ENCODE measurements at regions not wholly inside any gene's neighbourhood (a gene's known extent, or its start where the extent isn't known, plus 50 kb on each side); places are given as distances from the start of the nearest gene placed in this dataset.

DNA sequence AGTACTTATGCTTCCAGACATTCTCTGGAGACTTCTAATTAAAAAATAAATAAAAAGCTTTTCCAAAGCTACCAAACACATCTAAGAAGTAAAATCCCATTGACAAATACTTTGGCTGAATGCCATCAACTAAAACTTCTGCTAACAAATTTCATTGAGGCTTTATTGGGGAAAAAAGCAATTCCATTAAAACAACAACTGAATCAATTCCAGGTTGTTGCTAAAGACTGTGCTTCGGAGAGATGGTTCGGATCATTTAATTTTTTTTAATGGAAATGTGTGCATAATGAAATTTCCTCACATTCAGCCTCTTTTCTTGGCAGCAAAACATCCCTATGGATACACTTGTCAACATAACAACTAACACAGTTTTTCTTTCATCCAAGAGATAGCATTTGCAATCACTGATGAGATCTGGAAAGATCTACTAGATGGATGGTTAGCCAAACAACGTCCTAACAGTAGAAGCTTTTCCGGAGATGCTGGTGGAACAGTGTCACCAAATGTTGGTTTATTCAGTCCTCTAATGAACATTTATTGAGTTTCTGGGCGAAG is 446.1 kb upstream of the FAM98A start:
- no peak for DNase-seq (ENCODE audit: low spot score)
- FAIRE-seq: no peak

DNA sequence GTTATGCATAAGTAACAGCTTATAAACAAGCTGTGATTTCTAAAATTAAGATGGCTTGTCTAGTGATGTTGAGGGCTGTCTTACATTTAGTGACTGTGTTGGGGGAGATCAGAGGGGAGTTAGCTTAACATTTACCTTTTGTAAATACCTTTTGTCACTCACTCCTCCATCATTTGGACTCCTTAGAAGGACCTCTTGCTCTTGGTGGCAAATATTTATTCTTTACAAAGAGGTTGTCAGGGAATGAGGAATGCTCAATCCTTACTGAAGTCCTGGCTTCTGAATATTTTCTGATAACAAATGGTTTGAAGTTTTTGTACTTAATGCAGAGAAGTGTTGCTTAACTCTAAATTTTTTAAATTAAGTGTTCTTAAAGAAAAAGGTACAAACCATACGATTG is 438.8 kb upstream of the FAM98A start:
- no peak for DNase-seq (ENCODE audit: low spot score)
- no peak for FAIRE-seq

DNA sequence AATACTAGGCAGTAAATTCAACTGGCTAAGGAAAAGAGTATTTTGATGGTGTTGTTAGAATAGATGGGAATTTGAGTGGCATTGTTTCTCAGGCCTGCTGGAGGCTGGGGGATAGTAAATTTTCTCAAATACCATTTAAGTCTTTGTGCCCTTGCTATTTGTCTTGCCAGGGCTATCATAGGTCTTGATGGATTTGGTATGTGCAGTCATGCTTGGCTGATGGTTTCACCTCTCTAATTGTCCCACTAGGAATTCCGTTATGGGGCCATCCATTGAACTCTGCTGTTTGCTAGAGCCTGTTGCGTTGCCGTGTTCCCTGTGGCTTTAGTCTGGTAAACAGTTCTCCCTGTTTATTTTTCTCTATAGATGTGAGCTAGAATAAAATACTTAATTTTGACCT is 438.1 kb upstream of the FAM98A start:
- no peak for FAIRE-seq
- no peak for DNase-seq (ENCODE audit: low spot score)

DNA sequence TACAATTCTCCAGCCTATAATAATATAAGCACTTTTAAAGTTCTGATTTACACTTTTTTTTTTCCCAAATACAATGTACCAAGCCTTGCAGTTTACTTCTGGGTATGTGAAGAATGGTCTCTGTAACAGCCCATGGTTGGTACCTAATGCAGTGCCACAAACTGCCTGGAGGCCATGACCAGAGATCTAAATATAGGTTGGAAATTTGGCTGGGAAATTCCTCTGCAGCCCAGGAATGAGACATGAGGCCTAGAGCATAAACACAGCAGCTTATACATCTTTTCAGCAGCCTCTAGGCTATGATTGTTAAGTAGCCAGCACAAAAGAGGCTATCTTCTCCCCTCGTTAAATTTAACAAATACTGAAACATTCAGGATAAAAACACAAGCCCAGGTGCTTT is 432.0 kb upstream of the FAM98A start:
- no peak for DNase-seq (ENCODE audit: low spot score)
- no peak for FAIRE-seq

DNA sequence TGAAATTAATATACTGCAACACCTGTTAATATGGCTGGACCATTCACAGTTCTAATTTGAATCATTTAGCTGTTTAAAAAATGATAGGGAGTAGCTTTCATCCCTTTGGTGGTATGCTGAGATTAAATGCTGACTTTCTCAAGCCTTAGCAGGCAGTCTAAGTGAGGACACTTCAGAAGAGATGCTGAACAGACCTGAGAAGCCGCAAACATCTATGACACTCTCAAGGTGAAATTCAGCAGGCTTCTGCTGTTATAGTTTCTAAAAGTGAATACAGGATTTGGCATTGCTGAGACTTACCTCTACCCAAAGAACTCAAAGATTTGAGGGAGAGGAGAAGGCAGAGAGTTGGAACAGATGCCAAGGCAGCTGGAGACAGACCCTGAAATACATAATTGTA is 431.2 kb upstream of the FAM98A start:
- DNase-seq (ENCODE audit: low spot score) (no peak), FAIRE-seq (no peak)

DNA sequence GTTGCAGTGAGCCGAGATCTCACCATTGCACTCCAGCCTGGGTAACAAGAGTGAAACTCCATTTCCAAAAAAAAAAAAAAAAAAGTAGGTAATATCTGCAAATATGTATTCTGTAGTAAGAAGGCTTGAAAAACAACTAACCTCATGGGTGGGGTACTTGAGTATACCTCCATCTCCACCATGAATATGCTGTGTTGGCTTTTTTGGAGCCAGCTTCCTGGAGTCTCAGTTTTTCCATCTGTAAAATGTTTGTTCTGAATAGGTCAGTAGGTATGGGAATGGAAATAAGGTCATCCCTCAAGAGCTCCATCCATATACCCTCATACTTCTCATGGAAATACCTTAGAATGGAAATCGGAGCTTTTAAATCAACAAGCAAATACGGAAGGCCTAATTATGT is 430.0 kb upstream of the FAM98A start:
- FAIRE-seq (no peak), DNase-seq (ENCODE audit: low spot score) (no peak)

DNA sequence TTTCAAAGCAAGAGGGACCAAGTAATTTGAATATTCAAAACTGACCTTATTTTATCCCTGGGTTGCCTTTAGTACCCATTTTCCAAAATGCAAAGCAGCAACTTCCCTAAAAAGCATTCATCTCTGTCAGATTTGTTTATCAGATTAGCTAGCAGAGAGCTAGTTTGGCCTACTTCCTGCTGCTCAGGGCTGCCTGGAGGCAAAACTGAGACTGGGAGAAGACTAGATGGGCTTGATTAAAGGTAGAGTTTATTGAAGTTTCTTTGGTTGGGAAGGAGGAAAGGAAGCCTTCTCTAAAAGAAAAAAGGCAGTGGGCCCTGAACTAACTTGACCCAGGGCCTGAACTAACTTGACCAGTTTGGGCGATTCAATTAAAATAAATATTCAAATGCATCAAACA is 426.1 kb upstream of the FAM98A start:
- FAIRE-seq: no peak
- no peak for DNase-seq (ENCODE audit: low spot score)

DNA sequence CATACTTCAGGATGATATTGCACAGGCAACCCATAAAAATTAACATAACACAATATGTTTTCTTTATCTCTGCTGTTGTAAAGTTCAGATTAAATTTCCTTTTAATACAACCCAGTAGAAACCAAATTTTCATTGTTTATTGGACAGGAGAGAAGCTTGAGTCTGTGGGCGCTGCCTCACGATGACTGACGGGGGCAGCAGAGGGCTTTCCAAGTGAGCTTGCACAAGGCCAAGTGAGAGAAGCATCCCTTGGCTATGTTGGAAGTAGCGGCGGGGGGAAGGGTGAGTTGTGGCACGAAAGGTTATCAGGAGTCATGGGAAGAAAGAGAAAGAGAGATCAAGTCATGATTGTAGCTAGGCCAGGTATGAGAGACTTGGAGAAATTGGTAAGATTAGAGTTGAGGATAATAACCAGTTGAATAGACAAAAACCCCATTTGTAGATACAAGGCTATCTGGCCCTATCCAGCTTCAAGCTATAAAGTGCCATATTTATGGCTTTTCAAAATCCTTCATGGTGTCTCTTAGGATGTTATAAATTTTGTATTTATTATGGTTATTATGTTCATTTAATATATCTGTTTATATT is 413.7 kb upstream of the FAM98A start:
- FAIRE-seq: peak; percentile 9
- peak; percentile 74 for DNase-seq (ENCODE audit: low spot score)

DNA sequence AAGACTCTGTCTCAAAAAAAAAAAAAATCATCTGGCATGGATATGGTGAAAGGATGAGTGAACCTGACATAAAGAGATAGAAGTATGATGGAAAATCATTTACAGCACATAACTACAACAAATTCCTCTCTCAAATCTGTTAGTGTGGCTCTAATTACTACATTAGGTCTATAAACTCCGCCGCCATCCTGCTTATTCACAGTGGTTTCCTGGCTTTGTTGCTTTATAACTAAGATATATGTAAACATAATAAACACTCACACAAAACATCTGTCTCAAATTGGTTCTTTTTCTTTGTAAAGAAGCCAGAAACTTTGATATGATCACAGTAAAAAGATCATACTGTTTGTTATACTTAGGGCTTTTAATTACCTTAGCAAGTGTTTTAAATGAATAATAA is 412.6 kb upstream of the FAM98A start:
- DNase-seq (ENCODE audit: low spot score) (no peak), FAIRE-seq (no peak)

DNA sequence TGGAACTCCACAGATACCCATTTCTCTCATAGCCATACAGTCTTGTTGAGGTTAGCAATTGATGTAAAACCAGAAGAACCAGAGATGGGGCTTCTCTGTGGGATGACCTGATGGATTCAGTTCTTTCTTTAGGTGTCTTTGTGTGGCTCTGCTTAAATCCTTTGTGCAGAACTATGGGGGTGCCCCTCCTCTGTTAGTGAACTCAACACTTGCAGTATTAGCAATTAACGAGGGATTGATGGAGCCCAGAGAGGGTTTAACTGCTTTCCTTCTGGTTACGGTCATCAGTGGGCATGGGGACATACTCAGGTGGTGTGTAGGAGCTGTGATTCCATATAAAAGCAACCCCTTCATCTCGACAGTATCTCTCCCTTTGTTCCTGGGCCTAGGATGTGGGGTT is 406.8 kb upstream of the FAM98A start:
- FAIRE-seq: peak; percentile 17

DNA sequence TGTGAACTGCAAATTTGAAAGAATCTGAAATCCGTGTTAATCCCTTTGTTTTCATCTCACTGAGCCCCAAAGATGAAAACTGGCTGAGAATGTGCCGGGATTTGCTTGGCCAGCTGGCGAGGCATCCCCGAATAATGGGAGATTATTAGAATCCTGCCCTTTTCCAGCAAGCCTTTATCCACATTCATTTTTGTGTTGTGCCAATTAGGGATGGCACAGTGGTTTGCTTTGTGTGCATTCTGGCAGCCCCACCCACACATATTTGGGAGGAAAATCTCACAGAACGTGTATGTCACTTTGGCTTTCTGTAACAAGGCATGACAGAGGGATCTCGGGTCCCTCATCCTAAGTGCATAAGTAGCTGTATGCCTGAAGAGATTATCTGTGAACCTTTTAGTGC is 405.8 kb upstream of the FAM98A start:
- DNase-seq (ENCODE audit: low spot score) (no peak), FAIRE-seq (peak; percentile 32)

More for the DNA sequence above, 406.8 kb upstream of the FAM98A start:
- DNase-seq (ENCODE audit: low spot score): no peak

DNA sequence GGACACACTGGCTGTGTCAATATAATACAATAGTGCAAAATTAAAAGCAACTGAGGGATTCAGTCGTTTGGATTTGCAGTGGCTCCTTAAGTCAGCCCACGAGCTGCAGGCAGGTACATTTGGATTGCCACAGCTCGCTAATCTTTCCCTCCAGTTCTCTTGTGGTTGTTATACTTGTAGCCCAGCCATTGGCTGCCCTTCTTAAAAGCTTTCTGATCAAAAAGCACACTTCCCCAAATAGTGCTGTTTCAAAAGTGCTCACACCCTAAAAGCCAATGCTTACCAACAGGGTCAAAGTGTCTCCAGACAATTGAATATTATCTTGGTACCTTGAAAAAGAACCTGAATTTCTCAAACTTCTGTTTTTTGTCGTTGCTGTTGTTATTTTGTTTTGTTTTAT is 404.7 kb upstream of the FAM98A start:
- no peak for FAIRE-seq
- no peak for DNase-seq (ENCODE audit: low spot score)

DNA sequence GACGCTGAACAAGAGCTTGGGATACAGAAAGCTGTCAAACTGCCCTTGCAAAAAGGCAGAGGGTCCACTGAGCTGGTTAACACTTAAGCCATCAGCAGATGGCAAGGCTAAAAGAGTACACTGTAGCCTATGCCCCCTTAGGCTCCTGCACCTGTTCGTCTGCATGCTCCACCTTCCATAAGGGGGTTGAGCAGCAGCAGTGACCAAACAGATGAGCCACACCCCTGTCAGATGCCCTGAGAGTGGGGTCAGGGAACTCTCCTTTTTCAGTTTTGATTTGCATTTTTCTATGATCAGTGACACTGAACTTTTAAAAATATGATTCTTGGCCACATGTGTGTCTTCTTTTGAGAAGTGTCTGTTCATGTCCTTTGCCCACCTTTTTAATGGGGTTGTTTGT is 402.5 kb upstream of the FAM98A start:
- no peak for DNase-seq (ENCODE audit: low spot score)
- no peak for FAIRE-seq

DNA sequence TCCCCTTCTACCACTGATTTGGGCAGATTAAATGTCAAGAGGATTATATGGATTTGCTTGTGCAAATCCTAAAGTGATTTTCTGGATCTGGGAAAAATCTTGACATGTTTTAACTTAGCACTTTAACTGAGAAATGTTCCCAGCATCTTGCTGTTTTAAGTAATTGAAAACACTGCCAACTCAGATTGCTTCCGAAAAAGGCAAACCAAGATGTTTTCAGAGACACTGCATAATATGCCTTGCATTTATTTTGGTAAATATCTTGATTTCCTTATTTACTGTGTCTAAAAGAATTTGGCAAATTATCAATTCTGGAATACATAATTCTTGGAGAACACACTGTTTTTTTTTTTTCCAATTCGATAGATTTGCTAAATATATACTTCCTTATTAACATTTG is 385.0 kb upstream of the FAM98A start:
- FAIRE-seq: no peak
- DNase-seq (ENCODE audit: low spot score): no peak

DNA sequence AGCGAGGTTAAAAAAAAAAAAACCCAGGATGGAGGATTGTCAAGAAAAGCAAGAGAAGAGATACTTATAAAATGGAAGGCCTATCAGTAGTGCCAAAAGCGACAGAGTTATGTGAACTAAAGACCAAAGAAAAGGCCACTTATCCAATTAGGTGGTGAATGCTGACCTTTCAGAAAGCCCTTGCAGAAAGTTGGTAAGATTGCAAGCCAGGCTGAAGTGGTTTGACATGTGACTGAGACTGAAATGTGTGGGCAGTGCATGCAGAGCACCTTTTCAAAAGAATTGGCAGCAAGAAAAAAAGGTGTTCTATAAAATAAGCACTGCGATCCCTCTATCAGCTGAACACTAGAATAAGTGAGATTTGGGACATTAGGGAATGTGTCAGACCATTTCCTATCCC is 379.4 kb upstream of the FAM98A start:
- FAIRE-seq (no peak), DNase-seq (ENCODE audit: low spot score) (no peak)

DNA sequence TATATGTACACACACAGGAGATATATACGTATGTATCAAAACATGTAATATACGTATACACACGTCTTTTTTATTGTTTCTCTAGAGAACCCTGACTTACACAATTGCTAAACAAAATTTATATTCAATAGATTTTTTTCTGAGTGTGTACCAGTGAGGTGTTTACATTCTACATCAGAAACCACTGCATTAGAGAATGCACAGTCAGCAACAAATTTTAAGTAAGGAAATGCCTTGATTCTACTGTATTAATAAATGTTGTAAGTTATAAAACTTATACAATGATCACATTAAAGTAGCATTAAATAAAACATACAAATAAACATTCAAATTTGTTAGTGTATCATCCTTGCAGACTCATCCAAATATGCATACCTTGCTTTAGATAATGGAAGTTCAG is 376.4 kb upstream of the FAM98A start:
- DNase-seq (ENCODE audit: low spot score): no peak
- no peak for FAIRE-seq

DNA sequence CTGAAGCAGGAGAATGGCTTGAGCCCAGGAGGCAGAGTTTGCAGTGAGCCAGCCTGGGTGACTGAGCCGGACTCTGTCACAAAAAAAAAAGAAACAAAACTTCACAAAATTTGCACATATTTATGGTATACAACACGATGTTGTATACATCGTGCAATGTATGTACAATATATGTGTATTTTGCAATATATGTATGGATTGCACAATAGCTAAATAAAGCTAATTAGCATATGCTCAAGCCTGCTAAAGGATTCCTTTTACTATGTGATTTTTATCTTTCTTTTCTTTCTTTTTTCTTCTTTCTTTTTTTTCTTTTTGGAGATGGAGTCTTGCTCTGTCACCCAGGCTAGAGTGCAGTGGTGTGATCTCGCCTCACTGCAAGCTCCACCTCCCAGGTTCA is 368.0 kb upstream of the FAM98A start:
- DNase-seq (ENCODE audit: low spot score) (no peak), FAIRE-seq (no peak)

DNA sequence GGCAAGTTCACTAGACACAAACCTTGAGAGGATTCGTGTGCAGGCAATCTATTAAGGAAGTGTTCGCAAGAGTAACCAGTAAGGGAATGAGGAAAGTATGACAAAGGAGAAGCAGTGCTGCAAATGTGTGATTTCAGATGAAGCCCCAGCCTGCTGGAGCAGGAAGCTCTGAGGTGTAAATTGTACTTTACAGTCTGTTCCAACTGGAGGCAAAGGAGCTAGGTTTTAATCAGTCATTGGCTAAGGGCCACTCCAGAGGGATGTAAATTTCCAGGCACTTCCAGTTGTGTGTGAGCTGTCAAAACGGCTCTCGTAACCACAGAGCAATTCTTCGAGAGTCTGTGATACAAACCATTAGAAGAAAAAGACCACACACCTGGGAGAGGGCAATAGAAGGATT is 359.5 kb upstream of the FAM98A start:
- FAIRE-seq (no peak), DNase-seq (ENCODE audit: low spot score) (no peak)

DNA sequence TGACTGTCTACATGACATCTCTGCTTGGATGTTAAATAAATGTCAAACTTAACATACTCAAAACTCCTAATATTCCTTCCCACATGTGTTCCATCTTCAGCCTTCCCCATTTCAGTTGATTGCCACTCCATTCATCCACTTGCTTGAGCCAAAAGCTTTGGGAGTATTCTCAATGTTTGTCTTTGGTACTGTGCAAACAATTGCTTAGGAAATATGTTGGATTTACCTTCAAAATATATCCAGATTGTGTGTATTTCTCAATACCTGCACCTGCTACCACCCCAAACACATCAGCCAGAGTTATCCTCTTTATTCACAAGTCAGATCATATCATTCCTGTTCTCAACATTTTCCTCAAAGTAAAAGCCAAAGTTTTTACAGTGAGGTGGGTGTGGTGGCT is 350.3 kb upstream of the FAM98A start:
- FAIRE-seq (no peak), DNase-seq (ENCODE audit: low spot score) (no peak)

DNA sequence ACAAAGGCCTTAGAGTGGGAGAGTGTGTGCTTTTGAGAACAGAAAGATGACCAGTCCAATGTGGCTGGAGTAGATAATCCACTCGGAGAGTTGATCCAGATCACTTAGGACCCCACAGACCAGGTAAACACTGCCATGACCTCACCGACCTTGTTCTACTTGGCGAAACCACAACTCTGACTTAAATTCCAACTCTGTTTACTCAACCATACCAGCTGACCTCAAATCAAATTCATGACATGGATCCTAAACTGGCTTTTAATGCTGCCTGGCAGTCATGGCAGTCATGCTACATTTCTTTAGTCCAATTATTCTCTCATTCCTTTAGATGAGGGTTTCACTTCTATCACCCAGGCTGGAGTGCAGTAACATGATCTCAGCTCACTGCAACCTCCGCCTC is 347.1 kb upstream of the FAM98A start:
- FAIRE-seq (no peak), DNase-seq (ENCODE audit: low spot score) (peak; percentile 16)

DNA sequence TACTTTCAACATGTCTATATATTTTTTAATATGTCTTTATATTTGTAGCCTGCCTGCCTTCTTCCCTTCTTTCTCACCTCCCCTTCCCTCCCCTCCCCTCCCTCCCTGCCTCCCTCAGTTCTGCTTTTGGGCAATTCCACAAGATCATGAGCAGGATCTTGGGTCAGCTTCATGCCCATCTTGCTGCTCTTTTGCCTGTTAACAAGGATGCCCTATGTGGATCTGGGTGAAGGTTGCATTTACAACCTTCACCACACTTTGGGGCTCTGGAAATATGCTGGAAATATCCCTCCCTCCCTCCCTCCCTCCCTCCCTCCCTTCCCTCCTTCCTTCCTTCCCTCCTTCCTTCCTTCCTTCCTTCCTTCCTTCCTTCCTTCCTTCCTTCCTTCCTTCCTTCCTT is 334.1 kb upstream of the FAM98A start:
- no peak for FAIRE-seq
- no peak for DNase-seq (ENCODE audit: low spot score)

DNA sequence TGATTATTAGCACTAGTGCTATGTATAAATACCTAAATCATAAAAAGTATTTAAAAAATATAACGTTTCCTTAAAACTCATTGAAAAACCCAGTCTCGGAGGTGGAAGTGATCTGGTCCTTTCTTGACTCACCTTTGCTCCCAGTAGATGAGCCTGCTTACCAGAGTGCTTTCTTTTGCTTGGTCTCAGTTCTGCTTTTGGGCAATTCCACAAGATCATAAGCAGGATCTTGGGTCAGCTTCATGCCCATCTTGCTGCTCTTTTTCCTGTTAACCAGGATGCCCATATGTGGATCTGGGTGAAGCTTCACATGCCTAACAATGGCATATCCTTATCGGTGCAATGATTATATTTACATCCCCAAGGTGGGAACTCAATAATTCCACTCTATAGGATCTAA is 332.1 kb upstream of the FAM98A start:
- FAIRE-seq (no peak), DNase-seq (ENCODE audit: low spot score) (no peak)

DNA sequence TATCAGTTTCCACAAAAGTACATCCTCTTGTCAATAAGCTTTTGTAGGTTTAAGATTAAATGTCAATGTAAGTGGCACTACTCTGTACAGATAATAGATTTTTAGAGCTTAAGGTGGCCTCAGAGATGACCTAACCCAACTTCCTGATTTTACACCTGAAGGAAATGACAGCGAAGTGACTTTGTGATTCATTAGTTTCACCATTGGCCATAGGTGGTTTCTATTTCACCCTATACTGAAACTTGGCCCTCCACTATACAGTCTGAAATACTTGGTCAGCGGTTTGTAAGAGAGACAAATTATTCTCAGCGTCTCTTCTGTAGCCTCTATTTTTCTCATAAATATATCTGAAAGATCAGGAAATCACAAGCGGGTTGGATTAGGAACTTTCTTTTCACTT is 330.4 kb upstream of the FAM98A start:
- no peak for FAIRE-seq
- DNase-seq (ENCODE audit: low spot score): no peak

DNA sequence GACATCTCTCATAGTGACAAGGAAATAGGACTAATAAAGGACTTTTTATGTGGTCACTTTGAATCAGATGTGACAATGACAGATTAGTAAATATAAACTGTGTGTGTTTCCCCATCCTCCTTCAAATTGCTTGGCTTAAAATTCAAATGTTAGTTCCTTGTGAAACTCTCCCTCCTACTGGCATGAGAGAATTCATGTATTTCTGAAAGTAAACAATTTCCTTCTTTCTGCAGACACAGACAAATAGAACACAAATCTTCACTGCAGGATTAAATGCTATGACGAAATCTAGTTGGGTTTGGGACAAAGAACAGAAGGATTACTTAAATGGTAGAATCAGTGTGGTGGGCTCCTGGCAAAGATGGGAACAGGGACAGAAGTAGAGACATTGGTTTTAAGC is 328.7 kb upstream of the FAM98A start:
- no peak for FAIRE-seq

More for the DNA sequence above, 328.7 kb upstream of the FAM98A start:
- DNase-seq (ENCODE audit: low spot score): no peak
